T-helper 1 cell treated with Interleukin-12 subunit alpha and Interleukin-12 subunit beta and Interleukin-4 antibody, amounts not matched to agents 30 ng/mL and 1 ng/mL, for 36 hours (primary cell): ENCODE measurements at regions not wholly inside any gene's neighbourhood (a gene's known extent, or its start where the extent isn't known, plus 50 kb on each side); places are given as distances from the start of the nearest gene placed in this dataset.

Experiments used
- intact Hi-C: fragments of 100-400 bp; cut with micrococcal nuclease; formaldehyde crosslinking; loops from one replicate; pipeline ENCODE4 v1.15.1; 2024

- intact Hi-C loops: no loop called here
Measured at GRCh38 chr6:30832864-30833263, 51.5 kb upstream of the DDR1 start.

- intact Hi-C loops: no loop called here
Measured at GRCh38 chr6:30830438-30830837, 53.9 kb upstream of the DDR1 start.

- intact Hi-C loops: no loop called here
Measured at GRCh38 chr6:30829639-30830255, 54.6 kb upstream of the DDR1 start.

GRCh38 chr6:30829033-30829432, 55.3 kb upstream of the DDR1 start:
- intact Hi-C loops: no loop called here

GRCh38 chr6:30828027-30828962, 56.0 kb upstream of the DDR1 start:
- intact Hi-C loops: loop anchor here (1.0 kb wide), 5 partner anchors 49 to 259 kb away; partner anchors contain the start of gene VARS2

GRCh38 chr6:30826961-30827342, 57.4 kb upstream of the DDR1 start:
- intact Hi-C loops: no loop called here

- intact Hi-C loops: no loop called here
Measured at GRCh38 chr6:30824698-30825097, 59.6 kb upstream of the DDR1 start.

- intact Hi-C loops: no loop called here
Measured at GRCh38 chr6:30823534-30823865, 60.8 kb upstream of the DDR1 start.

- intact Hi-C loops: loop anchor here (1.0 kb wide), 2 partner anchors 55 to 265 kb away; no protein-coding TSS in a partner anchor
Measured at GRCh38 chr6:30821862-30822784, 62.2 kb upstream of the DDR1 start.

GRCh38 chr6:30820193-30820592, 64.1 kb upstream of the DDR1 start:
- intact Hi-C loops: no loop called here

GRCh38 chr6:30819297-30819917, 64.9 kb upstream of the DDR1 start:
- intact Hi-C loops: loop anchor here (5.0 kb wide), 1 partner anchor 383 kb away; no protein-coding TSS in a partner anchor

GRCh38 chr6:30818391-30818841, 65.9 kb upstream of the DDR1 start:
- intact Hi-C loops: loop anchor here (5.0 kb wide), 1 partner anchor 384 kb away; no protein-coding TSS in a partner anchor

GRCh38 chr6:30816791-30817739, 67.3 kb upstream of the DDR1 start:
- intact Hi-C loops: loop anchor here (2.0 to 5.0 kb wide), 2 partner anchors 80 to 385 kb away; no protein-coding TSS in a partner anchor

- intact Hi-C loops: loop anchor here (2.0 to 5.0 kb wide), 2 partner anchors 79 to 386 kb away; no protein-coding TSS in a partner anchor
Measured at GRCh38 chr6:30816296-30816695, 68.0 kb upstream of the DDR1 start.

GRCh38 chr6:30815041-30815742, 69.1 kb upstream of the DDR1 start:
- intact Hi-C loops: loop anchor here (5.0 kb wide), 1 partner anchor 387 kb away; no protein-coding TSS in a partner anchor

- intact Hi-C loops: loop anchor here (5.0 kb wide), 2 partner anchors 132 to 388 kb away; no protein-coding TSS in a partner anchor
Measured at GRCh38 chr6:30814146-30815040, 69.9 kb upstream of the DDR1 start.

- intact Hi-C loops: loop anchor here (5.0 kb wide), 1 partner anchor 131 kb away; no protein-coding TSS in a partner anchor
Measured at GRCh38 chr6:30813631-30814145, 69.3 kb upstream of the IER3 start.
